H54 (cell line): ENCODE measurements at regions not wholly inside any gene's neighbourhood (a gene's known extent, or its start where the extent isn't known, plus 50 kb on each side); places are given as distances from the start of the nearest gene placed in this dataset.
"Not testable (repeated sequence)": the region's sequence is repeated elsewhere in the genome, so short reads cannot be mapped to it uniquely, and the experiment has no call there.

ENCODE experiments used
- DNase-seq: peaks from one replicate; pipeline ENCODE4 v3.0.0; 2011; ENCODE audit warnings: low spot score, mixed read lengths; ENCODE audit not compliant: insufficient read length
- FAIRE-seq: peaks from 3 replicates; lab custom pipeline; 2011; peaks lifted over from hg19 to GRCh38; lab: Jason Lieb, UNC
- POLR2A ChIP-seq: IDR thresholded peaks from 2 replicates; pipeline ENCODE4 v1.6.1; 2011; ENCODE audit warnings: low read depth, mild to moderate bottlenecking, low read length

DNA sequence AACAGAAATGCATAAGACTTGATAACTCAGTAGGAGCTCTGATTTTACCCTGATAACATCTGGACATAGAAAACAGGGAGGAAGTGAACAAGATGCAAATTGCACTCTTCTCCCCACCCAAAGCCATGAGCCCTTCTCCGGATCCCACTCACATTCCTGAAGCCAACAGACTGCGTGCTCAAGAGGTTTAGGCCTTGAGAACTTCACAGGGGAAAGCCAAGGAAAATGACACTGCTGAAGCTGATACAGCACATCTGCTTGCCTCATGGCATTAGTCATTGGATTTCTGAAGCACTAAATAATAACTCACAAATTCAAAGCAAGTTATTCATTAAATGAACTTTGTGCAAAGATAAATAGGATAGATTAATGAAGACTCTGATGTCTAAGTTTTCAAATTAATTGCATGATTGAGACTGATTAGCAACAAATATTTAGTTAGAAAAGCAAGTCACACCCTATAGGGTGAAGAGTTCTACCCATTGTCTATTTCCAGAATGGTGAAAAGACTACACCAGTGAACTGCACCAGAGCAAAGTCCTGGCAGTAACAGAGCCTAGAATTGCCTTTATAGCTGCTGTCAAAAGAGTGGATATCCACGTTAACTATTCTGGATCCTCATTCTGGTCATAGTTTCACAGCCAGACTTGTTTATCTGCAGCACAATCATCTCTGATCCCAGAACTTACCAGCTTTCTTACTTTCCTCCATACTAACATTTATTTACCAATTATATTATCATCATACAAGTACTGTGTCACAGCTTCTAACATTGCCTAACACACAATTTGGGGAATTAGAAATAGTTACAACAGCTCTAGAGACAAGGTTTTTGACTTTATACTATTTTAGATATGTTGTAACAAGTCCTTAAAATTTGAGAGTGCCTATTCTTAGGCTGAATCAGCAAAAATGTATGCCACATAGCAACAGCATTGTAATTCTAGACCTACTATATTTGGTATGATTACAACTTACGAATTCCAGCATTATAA lies 432.1 kb upstream of the RGMB start:
- TF ChIP-seq POLR2A: no peak
- DNase-seq (no peak), FAIRE-seq (no peak)

DNA sequence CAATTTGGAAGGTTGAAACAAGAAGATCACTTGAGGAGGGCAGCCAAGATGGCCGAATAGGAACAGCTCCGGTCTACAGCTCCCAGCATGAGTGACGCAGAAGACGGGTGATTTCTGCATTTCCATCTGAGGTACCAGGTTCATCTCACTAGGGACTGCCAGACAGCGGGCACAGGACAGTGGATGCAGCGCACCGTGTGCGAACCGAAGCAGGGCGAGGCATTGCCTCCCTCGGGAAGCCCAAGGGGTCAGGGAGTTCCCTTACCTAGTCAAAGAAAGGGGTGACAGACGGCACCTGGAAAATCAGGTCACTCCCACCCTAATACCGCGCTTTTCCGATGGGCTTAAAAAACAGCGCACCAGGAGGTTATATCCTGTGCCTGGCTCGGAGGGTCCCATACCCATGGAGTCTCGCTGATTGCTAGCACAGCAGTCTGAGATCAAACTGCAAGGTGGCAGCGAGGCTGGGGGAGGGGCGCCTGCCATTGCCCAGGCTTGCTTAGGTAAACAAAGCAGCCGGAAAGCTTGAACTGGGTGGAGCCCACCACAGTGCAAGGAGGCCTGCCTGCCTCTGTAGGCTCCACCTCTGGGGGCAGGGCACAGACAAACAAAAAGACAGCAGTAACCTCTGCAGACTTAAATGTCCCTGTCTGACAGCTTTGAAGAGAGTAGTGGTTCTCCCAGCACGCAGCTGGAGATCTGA lies 430.4 kb upstream of the RGMB start:
- DNase-seq, FAIRE-seq: not testable (repeated sequence)

DNA sequence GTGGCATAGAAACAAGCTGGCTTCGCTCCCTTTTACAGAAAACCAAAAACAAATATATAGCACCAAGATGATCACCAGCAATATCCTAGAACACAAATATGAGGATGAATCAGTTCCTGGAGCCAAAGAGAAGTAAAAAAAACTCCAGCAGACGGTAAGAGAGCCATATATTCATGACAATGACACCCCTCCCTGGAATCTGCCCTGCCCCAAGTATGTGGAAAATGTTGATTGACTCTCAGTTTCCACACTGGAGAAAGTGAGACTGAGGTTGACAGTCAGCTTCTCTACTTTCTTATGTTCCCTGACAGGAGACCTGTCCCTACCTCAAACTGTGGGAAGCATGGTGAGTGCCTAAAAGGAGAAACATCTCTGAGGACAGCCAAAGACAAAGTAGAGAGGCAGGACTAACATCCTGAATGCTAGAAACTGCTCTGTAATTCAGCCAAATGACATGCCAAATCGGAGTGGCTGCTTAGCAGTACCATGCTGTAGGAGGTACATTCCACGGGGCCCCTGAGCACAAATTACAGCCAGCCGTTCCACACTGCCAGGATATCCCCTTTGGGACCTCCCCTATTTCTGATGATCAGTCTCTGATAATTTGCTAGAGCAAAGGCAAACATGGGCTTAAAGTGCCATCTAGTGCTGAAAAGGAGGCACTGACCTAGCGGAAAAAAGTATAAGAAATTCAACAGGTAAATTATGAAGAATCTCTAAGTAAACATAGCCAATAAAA lies 424.0 kb upstream of the RGMB start:
- no peak for TF ChIP-seq POLR2A
- DNase-seq (peak; percentile 20), FAIRE-seq (peak; percentile 95)

DNA sequence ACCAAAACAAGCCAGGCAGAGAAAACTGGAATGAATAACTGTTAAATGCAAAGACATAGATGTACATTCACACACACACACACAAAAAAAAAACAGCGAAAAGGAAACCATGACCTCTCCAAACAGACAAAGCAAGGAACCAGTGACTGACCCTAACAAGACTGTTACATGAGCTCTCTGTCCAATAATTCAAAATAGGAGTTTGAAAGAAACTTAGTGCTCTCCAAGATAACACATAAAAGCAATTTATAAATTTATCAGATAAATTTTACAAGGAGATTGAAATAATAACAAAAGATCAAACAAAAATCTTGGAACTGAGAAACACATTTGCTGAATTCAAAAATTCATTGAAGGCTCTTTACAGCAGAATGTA lies 423.5 kb upstream of the RGMB start:
- FAIRE-seq (no peak), DNase-seq (no peak)
- no peak for TF ChIP-seq POLR2A

DNA sequence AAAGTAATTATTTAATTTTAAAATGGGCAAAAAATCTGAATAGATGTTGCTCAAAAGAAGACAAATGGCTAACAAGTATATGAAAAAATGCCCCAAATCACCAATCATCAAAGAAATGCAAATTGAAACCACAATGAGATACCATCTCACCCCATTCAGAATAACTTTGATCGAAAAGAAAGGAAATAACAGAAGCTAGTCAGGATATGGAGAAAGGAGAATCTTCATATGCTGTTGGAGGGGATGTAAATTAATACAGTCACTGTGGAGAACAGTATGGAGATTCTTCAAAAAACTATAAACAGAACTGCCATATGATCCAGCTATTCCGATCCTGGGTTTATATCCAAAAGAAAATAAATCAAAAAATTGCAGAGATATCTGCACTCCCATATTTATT lies 418.5 kb upstream of the RGMB start:
- DNase-seq: no peak
- no peak for TF ChIP-seq POLR2A
- FAIRE-seq: no peak

DNA sequence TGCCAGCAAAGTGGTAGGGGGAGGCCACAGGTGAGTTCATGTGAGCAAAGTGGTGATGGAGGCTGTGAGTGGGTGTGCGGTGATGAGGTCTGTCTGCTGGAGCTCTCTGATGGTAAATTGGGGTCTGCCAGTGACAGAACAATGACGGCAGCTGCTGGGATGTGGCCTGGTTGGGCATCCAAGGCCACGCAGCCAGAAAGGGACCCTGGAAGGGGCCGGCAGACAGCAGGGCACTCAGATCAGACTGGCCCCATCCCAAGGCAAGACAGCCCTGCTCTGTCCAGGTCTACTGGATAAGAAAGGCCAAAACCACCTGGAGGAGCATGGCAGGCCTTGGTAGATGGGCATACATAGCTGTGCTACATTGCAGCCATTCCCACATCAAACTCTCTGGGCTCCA lies 412.9 kb upstream of the RGMB start:
- FAIRE-seq (no peak), DNase-seq (no peak)
- no peak for TF ChIP-seq POLR2A

DNA sequence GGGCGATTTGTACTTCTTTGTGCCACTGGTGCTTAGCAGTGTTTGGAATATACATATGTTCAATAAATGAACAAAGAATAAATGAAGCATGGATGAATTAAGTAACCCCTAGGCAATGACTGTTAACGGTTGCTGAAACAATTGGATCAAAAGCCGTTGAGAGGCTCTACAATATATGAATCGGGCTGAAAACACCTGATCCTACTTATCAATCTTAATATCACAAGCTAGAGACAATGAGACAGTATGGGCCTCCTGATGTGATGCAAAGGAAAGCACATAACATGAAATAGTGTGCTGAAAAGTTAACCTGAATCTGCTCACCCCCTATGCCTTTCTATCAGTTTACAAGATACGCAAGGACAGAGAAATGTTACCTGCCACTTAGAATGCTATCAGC lies 410.3 kb upstream of the RGMB start:
- TF ChIP-seq POLR2A: no peak
- DNase-seq (no peak), FAIRE-seq (no peak)

DNA sequence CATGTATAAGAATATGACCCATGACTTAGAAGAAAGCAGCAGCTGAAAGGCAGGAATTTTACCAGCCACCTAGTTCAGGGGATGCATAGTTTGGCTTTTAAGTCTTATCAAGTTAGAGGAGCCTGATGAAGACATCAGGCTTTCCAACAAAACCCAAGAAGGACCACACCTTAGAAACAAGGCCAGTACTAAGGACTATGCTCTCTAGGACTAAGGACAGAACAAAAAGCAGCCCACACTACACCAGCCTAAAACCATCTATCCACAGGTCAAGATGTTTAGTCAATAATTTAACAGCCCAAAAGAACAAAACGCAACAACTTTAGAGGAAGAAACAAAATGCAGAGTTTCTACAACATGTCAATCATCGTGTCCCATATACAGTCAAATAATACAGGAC lies 408.9 kb upstream of the RGMB start:
- TF ChIP-seq POLR2A: no peak
- DNase-seq: no peak

DNA sequence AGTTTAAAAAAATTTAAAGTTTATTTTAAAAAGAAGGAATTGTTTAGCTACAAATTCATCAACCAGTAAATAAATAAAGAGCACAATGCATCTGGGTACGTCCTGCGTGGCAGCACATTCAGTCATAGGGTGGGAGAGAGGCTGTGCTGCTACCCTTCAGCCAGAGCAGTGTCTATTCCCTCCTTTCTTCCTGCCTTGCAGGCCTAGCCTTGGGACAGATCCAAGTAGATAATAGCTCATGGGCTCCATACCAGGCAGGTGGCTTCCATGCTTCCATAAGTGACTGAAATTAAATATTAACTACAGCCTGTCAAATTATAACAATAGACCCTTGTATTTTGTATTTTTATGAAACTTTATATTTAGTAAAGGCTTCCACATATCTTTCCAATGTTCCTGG lies 408.3 kb upstream of the RGMB start:
- FAIRE-seq: no peak
- DNase-seq: no peak
- TF ChIP-seq POLR2A: no peak

More for the DNA sequence above, 408.9 kb upstream of the RGMB start:
- no peak for FAIRE-seq

DNA sequence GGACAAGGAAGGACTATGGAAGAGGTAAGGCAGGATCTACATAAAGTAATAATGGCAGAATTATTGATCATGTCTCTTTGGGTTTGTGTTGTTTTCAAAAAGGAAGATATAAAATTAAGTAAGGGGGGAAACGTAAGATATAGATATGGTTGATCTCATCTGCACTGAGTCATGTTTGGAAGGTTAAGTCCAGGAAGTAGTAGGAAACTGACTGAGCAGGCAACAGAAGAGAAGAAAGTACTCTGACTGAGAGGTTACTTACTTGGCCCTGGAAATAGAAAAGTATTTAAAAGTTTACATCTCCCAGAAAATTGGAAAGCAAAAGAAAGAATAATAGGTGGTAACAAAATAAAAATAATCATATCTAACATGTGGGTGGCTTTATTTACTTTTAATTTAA lies 405.3 kb upstream of the RGMB start:
- no peak for DNase-seq
- no peak for TF ChIP-seq POLR2A
- no peak for FAIRE-seq

DNA sequence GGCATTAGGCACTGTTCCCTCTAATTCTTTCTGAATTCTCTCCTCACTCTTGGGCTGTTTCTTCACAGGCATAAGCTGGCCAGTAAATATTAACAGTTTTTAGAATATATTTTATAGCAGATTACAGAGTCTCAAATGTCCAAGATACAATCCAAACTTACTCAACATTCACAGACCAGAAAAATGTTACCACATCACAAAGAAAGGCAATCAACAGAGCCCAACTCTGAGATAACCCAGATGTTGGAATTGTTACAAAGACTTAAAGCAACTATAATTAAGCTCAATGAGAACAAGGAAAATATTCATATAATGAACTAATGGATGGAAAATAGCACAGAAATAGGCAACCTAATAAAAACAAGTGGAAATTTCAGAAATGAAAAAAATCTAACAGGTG lies 401.1 kb upstream of the RGMB start:
- no peak for FAIRE-seq
- no peak for DNase-seq
- TF ChIP-seq POLR2A: no peak

DNA sequence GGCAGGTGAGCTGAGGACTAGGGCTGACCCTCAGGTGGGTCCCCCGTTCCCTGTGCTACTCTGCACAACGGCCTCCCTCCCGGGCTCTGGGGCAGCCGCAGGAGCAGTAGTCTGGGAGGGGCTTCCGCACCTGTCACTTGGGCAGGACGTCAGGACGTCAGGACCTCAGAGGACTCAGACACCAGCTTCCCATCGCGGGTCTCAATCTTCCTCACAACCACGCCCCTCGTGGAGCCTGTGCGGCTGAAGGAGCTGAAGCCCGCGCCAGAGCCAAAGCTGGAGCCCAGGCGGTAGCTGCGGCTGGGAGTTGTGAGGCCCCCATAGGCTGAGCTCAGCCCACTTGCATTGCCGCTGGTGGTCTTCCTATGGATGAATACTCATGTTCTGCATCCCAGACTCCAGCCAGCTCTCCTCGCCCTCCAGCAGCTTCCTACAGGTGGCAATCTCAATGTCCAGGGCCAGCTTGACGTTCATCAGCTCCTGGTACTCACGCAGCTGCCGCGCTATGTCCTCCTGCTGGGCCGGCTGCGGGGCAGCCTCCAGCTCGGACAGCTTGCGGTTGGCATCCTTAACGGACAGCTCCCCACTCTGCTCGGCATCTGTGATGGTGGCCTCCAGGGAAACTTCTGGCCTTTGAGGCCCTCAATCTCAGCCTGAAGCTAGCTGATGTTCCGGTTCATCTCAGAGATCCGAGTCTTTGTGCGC lies 381.4 kb upstream of the RGMB start:
- no peak for DNase-seq
- no peak for FAIRE-seq
- TF ChIP-seq POLR2A: no peak

DNA sequence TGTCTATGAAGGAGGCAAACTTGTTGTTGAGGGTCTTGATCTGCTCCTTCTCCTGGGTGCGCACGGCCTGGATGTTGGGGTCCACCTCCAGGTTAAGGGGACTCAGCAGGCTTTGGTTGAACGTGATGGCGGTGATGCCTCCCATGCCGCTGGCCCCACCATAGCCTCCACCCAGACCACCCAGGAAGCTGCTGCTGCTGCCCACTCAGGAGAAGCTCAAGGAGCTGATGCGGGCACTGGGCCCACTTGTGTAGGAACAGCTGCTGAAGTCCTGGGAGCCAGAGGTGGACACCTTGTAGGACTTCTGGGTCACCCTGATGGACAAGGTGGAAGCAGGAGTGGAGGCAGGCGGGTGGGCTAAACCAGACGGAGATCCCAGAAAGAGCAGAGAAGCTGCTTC lies 380.3 kb upstream of the RGMB start:
- not testable (repeated sequence) for DNase-seq, FAIRE-seq

DNA sequence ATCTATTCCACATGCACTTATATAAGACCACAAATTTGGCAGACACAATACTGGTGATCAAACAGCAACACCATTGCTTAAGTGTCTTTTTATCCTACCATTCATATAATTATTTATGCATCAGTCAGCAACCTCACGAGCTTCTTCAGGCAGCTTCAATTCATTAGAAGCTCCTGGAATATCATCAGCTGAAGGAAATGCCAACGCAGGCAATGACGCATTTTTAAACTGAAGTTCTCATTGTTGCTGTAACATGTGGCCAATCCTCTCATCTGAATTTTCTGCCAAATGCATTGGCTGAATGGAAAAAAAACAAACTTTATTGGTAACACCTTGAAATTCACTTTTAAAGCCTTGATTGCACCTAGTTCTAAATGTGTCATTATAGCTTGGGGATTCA lies 376.4 kb upstream of the RGMB start:
- TF ChIP-seq POLR2A: no peak
- FAIRE-seq: no peak
- DNase-seq: no peak
